Erythroblast (primary cell): ENCODE measurements at regions not wholly inside any gene's neighbourhood (a gene's known extent, or its start where the extent isn't known, plus 50 kb on each side); places are given as distances from the start of the nearest gene placed in this dataset.

ENCODE experiments used
- GATA1 ChIP-seq: IDR thresholded peaks from 2 replicates; pipeline ENCODE4 v1.6.1; 2011; ENCODE audit warnings: low read depth, mild to moderate bottlenecking, control low read depth, low read length, moderate library complexity
- POLR2A ChIP-seq: IDR thresholded peaks from 2 replicates; pipeline ENCODE4 v1.6.1; 2011; ENCODE audit warnings: mild to moderate bottlenecking, low read length

DNA sequence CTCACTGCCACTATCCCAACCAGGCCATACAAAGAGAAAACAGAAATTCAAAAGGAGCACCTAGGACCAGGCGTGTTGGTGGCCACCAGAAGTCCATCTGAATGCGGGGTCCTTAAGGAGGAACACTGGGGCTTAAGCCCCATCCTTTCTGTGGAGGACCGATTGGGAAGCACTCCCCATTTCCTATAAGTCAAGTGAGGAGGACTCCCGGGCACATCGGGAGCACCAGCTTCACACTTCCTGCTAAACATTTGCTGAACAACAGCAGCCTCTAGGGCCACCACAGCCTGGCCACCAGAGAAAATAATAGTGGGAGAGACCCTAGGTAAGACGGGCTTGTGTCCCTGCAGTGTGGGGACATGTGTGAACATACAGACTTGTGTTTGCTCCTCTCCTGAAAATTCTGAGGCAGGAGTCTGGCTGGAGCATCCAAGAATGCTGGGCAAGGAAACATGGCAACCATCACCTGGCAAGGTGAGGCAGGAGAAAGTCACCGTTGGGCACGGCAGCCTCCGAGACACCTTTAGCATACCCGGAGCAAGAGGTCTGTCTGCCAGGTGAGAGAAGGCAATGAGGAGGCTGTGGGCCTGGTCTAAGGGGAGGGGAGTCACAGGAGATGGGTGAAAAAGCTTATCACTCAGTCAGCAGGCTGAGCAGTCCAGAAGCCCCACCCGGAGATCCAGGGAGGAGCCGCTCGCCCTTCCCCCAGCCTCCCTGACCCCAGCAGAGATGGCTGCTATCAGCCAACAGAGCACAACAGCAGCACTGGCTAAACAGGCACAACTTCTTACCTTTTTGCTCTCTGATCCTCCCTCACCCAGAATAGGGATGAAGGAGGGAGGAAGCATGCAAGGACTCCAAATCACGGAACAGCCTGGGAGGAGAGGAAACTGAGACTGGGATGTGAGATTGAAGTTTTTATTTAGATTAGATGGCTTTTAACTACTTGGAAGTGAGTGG, 282.3 kb downstream of the EIPR1 start:
- TF ChIP-seq POLR2A (no peak), GATA1 (no peak)
